OCI-M2 (cell line): ENCODE measurements at regions not wholly inside any gene's neighbourhood (a gene's known extent, or its start where the extent isn't known, plus 50 kb on each side); places are given as distances from the start of the nearest gene placed in this dataset.
A peak's percentile ranks its signal among the peaks of the same experiment; 100 is the strongest.

Source experiments
- DNase-seq: peaks from one replicate; lab custom pipeline; 2025; ENCODE audit not compliant: unreplicated experiment; lab: John Stamatoyannopoulos, UW

DNA sequence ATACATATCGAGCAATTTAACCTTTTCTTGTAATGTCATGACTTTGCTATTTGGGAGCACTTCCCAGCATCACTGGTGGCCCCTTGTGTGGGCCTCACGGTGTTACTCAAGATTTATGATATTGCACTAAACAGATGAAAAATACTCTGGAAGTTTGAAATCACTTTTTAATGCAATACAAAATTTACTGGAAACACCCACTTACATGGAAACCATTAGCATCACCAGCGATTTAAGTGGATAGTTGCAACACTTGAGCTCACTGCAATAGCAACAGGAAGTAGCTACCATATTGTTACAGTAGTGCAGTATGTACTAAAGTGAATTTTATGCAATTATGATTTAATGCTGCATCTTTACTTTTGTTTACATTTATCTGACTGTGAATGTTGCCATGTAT, 184.4 kb downstream of the MDFIC start:
- no peak for DNase-seq

DNA sequence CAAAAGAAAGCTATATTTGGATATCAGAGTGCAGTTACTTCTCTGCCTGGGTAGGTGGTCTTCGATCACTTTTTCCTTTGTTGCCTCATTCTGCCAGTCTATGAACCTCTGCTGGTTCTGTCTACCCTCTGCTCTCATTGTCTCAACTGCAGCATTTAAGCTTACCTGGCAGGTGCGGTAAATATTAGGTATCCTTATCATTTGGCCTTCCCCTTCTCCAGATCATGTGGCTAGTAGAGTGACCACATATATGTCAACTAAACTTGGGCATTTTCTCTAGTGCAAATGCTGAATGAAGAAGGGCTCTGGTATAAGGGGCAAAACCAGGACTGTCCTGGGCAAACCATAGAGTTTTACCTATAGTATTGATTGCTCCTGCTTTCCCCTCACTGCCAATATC, 180.8 kb downstream of the MDFIC start:
- DNase-seq, result no peak

GRCh38 chr7:115101199-115101598, 179.3 kb downstream of the MDFIC start:
- DNase-seq, result no peak

DNA sequence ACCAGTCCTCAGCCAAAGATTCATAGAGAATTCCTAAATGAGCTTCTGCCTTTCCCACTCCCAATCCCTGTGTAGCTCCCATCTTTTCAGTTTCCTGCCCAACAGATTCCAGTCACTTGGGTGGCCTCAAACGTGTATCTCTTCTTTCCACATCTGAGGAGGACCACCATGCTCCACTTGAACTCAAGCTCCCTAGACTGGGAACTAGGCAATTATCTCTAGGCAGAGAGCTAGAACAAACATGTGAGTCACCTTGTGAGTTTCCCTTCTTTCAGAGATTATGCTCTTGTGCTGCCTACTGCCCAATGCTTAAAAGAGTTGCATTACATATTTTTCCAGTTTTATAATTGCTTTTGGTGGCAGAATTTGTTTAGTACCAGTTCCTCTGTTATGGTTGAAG, 178.0 kb downstream of the MDFIC start:
- DNase-seq, result peak; percentile 42

- DNase-seq, result no peak
These were observed 175.3 kb downstream of the MDFIC start for GRCh38 chr7:115097175-115097671.

- no peak for DNase-seq
These were observed 174.4 kb downstream of the MDFIC start for GRCh38 chr7:115096262-115096661.

DNA sequence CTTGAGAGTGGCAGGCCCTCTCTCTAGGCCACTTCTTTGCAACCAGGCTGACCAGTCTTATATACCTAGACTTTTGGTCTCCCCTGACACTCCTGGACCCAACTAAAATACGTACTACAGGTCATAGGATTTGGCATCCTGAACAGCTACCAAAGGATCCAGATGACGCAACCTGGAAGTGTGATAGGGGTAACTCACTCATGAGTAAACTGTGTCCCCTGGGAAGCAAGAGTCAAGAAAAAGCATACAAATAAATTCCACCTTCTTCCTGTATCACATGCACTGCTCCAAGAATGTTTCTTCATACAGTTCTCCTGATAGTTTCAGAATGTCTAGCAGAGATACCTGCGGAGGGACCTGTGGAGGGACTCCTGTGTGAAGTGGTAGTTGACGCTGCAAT, 172.3 kb downstream of the MDFIC start:
- no peak for DNase-seq

DNA sequence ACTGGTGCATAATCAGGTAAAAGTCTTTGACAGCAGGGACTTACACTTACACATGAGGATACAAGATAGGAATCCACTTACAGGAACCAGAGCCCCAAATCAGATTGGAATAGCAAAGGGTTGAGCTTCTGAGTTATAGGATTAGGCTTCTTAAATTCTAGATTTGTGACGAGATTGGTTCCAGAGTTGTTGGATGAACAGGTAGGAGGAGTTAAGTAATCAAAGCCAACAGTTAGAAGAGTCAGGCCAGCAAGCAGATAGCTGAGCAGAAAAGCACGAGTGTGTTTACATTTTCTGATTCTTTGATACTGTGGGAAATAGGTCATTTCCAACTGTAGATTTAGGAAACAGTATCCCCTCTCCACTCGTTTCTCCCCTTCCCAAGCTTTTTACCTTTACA, 167.0 kb downstream of the MDFIC start:
- no peak for DNase-seq

DNA sequence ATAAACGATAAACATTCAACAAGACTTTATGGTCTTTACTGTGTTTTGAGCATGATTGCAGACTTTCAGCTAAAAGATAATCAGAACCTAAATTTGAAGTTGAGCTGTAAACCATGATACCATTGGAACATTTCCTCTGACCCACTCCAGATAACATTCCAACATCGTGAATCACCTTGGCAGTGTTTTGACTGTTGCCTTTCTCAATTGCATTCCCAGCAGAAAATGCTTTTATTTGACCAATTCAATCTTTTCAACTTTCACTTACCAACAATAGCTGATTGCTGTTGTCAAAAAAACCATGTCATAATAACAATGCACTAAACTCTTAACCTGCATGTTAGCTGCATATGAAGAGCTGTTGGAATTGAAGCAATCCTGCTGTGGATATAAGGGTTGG, 165.5 kb downstream of the MDFIC start:
- no peak for DNase-seq

DNA sequence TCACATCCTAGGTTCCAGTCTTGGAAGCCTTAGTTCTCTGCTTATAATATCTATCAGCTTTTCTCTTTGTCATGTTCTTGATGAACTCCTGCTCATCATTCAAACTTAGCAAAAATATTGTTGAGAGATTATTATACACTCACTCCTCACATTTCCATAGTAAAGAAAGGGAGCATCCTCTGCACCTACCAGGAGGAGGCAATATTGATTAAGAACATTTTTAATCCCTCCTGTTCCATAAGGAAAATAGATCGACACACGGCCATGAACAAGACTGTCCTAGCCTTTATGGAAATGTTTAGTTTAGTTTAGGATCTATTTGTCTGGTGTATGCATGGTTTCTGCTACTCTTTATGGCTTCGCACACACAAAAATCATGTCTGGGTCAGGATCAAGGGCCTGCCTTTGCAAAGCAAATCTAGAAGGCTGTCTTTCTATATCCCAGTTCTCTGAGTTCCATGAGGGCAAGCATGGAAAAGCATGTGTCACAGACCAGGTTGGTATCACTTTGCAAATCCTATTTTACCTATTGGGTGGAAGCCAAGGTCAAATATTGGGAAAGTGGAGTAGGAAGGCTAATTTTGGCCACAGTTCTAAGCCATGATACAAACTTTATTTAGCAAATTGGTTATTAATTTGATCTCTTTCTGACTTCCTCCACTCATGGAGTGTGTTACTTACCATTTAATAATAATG, 164.4 kb downstream of the MDFIC start:
- DNase-seq, result no peak

GRCh38 chr7:115085421-115085820, 163.5 kb downstream of the MDFIC start:
- DNase-seq, result no peak

DNA sequence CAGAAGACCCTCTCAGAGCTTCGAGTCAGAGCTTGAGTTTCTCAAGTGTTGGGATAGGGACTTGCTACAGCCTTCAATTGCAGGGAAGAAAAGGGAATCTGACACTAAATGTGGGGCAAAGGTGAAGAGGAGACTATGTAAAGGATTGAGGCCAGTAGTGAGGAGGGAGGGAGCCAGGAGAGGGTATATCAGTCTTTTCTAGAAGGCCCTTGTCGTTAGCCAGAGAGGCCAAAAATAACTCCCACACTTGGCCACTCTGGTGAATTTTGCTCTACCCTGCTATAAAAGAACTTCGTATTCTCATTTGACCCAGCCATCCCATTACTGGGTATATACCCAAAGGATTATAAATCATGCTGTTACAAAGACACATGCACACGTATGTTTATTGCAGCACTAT, 162.0 kb downstream of the MDFIC start:
- DNase-seq, result no peak

DNA sequence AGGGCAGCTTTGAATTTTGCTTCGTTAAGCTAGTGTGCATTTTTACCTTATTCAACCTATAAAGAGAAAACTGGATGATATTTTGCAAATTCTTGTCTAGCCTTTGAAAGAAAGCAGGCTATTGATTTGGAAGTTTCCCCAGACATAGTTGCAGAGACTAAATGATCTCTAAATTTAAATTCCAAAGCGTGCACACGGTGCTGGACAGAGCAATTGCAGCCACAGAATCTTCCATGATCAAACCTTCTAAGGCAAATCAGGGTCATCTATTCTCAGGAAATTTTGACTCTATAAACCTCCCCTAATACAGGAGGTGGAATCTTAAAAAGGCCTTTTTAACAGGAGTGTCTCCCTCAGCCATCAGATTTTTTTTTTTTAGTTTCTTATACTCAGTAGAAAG, 159.9 kb downstream of the MDFIC start:
- DNase-seq, result no peak

- DNase-seq, result no peak
These were observed 157.0 kb downstream of the MDFIC start for GRCh38 chr7:115078851-115079250.

- no peak for DNase-seq
These were observed 156.5 kb downstream of the MDFIC start for GRCh38 chr7:115078386-115078785.

DNA sequence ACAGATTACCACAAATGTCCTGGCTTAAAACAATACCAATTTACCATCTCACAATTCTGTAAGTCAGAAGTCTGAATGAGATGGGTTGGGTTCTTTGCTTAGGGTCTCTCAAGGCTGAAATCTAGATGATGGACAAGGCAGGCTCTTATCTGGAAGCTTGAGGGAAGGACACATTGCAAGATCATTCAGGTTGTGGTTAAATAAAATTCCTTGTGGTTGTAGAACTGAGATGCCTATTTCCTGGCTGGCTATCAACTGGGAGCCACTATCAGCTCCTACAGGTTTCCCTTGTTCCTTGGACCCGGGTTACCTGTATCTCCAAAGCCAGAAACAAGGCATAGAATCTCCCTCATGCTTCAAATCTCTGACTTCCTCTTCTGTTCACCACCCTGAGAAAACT, 148.4 kb downstream of the MDFIC start:
- no peak for DNase-seq
